GM10248 (cell line): ENCODE measurements at regions not wholly inside any gene's neighbourhood (a gene's known extent, or its start where the extent isn't known, plus 50 kb on each side); places are given as distances from the start of the nearest gene placed in this dataset.

Source experiments
- CTCF ChIA-PET: fragments of 300-600 bp; sonication (Branson Sonifier 250); formaldehyde crosslinking; extraction: SDS; loops from one replicate; lab custom pipeline; 2021; ENCODE audit warnings: antibody characterized with exemption; lab: Yijun Ruan, JAX
- POLR2A ChIA-PET: fragments of 350-650 bp; sonication (Branson Sonifier 250); formaldehyde crosslinking; extraction: SDS; loops from one replicate; lab custom pipeline; 2020; ENCODE audit warnings: antibody characterized with exemption; lab: Yijun Ruan, JAX
- DNase-seq: peaks from one replicate; pipeline ENCODE4 v3.0.0; 2012; ENCODE audit errors: extremely low spot score
- CTCF ChIP-seq: IDR thresholded peaks from 2 replicates; pipeline ENCODE4 v1.5.1; 2012; ENCODE audit warnings: mild to moderate bottlenecking, low read depth; ENCODE audit errors: extremely low read depth, missing control alignments, control extremely low read depth

GRCh38 chr9:73059247-73059646 lies 92.4 kb upstream of the ANXA1 start:
- no peak for TF ChIP-seq CTCF
- POLR2A ChIA-PET = no interaction called here
- DNase-seq = no peak
- CTCF ChIA-PET = interaction anchor here (1.2 to 1.5 kb wide), 2 partner anchors 14 to 45 kb away, joined by 3 read pairs; no protein-coding TSS in a partner anchor

GRCh38 chr9:73056245-73056644 lies 95.4 kb upstream of the ANXA1 start:
- ChIA-PET POLR2A (no interaction called here), CTCF (interaction anchor here (0.9 to 1.8 kb wide), 4 partner anchors 9 to 28 kb away, joined by 3 to 5 read pairs (median 4); no protein-coding TSS in a partner anchor)
- DNase-seq = no peak
- no peak for TF ChIP-seq CTCF

- no peak for TF ChIP-seq CTCF
- POLR2A ChIA-PET = no interaction called here
- CTCF ChIA-PET = interaction anchor here (1.4 kb wide), 1 partner anchor 14 kb away, joined by 3 read pairs; no protein-coding TSS in a partner anchor
- DNase-seq = no peak
These were observed 97.6 kb upstream of the ANXA1 start for GRCh38 chr9:73054091-73054490.

- no peak for DNase-seq
- ChIA-PET POLR2A (no interaction called here), CTCF (interaction anchor here (1.4 kb wide), 1 partner anchor 14 kb away, joined by 3 read pairs; no protein-coding TSS in a partner anchor)
- no peak for TF ChIP-seq CTCF
These were observed 98.1 kb upstream of the ANXA1 start for GRCh38 chr9:73053543-73053942.

- POLR2A ChIA-PET = no interaction called here
- CTCF ChIA-PET = interaction anchor here (1.1 to 1.7 kb wide), 4 partner anchors 11 to 193 kb away, joined by 3 to 5 read pairs (median 4); no protein-coding TSS in a partner anchor
- DNase-seq = no peak
These were observed 98.2 kb upstream of the ALDH1A1 start for GRCh38 chr9:73050887-73051550.

More at GRCh38 chr9:73050887-73051550, 98.2 kb upstream of the ALDH1A1 start:
- no peak for TF ChIP-seq CTCF
